ENCODE measurements at regions not wholly inside any gene's neighbourhood (a gene's known extent, or its start where the extent isn't known, plus 50 kb on each side); places are given as distances from the start of the nearest gene placed in this dataset.

GRCh38 chr19:28309070-28309469 lies 903.9 kb downstream of the UQCRFS1 start:
- TF ChIP-seq CTCF (conservative IDR thresholded peaks at IDR 0.05; ENCODE audit: low read length) (no peak), EZH2phosphoT487 (IDR thresholded peaks at IDR 0.05; ENCODE audit: borderline replicate concordance) (no peak)
- Histone ChIP-seq H3K9me3 (ENCODE audit: insufficient read depth, low read depth, low read length) (peaks cover 8% of the 10 kb centered on the region; the same call in 1 of the 2 replicates), H3K36me3 (ENCODE audit: insufficient read depth, low read length) (no peaks in the 10 kb centered on the region), H3K4me2 (ENCODE audit: low read depth, low read length, poor library complexity, severe bottlenecking) (no peak overlapping the region), H3K27me3 (ENCODE audit: insufficient read depth, low read length, poor library complexity, severe bottlenecking) (no peaks in the 10 kb centered on the region), H3F3A (ENCODE audit: low read depth) (no peaks in the 10 kb centered on the region), H3K9ac (ENCODE audit: low read depth, low read length, poor library complexity, severe bottlenecking) (no peak overlapping the region), H2AFZ (ENCODE audit: low read length) (no peak overlapping the region), H3K4me1 (ENCODE audit: insufficient read depth, low read length, poor library complexity, severe bottlenecking) (no peaks in the 10 kb centered on the region), H3K4me3 (ENCODE audit: low read length, poor library complexity, severe bottlenecking) (no peak overlapping the region), H3K79me2 (ENCODE audit: insufficient read depth, low read length) (no peaks in the 10 kb centered on the region), H3K9me2 (replicated peaks; ENCODE audit: low read depth, low read length) (no peaks in the 10 kb centered on the region), H4K20me1 (ENCODE audit: insufficient read depth, low read length, poor library complexity, severe bottlenecking) (no peaks in the 10 kb centered on the region)

DNA sequence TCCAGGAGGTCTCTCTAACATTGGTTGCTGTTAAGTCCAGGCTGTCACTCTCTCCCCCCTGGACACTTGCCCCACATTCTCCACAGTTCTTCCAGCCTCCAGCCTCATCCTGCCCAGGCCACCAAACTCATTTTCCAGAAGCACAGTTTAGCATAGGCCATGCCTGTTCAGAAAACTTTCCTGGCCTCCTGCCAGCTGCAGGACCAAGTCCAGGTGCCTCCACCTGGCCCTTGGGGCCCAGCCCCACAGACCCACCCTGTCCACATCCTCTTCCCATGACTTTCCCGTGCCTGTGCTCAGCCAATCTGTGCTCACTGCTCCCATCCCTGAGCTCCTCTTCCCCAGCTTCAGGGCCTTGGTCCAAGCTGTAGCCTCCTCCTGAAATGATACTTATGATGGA lies 905.0 kb downstream of the UQCRFS1 start:
- H3K4me3 ChIP-seq (ENCODE audit: low read length, poor library complexity, severe bottlenecking) = no peak overlapping the region
- no peaks in the 10 kb centered on the region for H3K79me2 ChIP-seq (ENCODE audit: insufficient read depth, low read length)
- TF ChIP-seq EZH2phosphoT487 (IDR thresholded peaks at IDR 0.05; ENCODE audit: borderline replicate concordance) (no peak), CTCF (conservative IDR thresholded peaks at IDR 0.05; ENCODE audit: low read length) (no peak)
- no peaks in the 10 kb centered on the region for H3K27me3 ChIP-seq (ENCODE audit: insufficient read depth, low read length, poor library complexity, severe bottlenecking)
- no peak overlapping the region for H3K9ac ChIP-seq (ENCODE audit: low read depth, low read length, poor library complexity, severe bottlenecking)
- no peaks in the 10 kb centered on the region for H3K9me2 ChIP-seq (replicated peaks; ENCODE audit: low read depth, low read length)
- no peaks in the 10 kb centered on the region for H3K36me3 ChIP-seq (ENCODE audit: insufficient read depth, low read length)
- no peak overlapping the region for H3K4me2 ChIP-seq (ENCODE audit: low read depth, low read length, poor library complexity, severe bottlenecking)
- no peaks in the 10 kb centered on the region for H3F3A ChIP-seq (ENCODE audit: low read depth)
- H4K20me1 ChIP-seq (ENCODE audit: insufficient read depth, low read length, poor library complexity, severe bottlenecking) = no peaks in the 10 kb centered on the region
- peaks cover 8% of the 10 kb centered on the region; the same call in 1 of the 2 replicates for H3K9me3 ChIP-seq (ENCODE audit: insufficient read depth, low read depth, low read length)
- no peaks in the 10 kb centered on the region for H3K4me1 ChIP-seq (ENCODE audit: insufficient read depth, low read length, poor library complexity, severe bottlenecking)
- H2AFZ ChIP-seq (ENCODE audit: low read length) = no peak overlapping the region

DNA sequence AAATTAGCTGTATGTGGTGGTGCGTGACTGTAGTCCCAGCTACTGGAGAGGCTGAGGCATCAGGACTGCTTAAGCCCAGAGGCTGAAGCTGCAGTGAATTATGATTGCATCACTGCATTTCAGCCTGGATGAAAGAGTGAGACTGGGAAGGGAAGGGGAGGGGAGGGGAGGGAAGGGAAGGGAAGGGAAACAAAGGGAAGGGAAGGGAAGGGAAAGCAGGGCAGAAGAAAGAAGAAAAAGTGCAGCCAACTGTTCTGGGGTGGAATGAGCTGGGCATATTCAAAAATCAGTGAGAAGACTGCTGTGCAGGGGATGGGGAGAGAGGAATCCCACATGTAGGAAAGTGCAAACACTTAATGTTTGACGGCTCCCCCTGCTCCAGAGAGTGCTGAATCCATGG lies 905.5 kb downstream of the UQCRFS1 start:
- Histone ChIP-seq H3K36me3 (ENCODE audit: insufficient read depth, low read length) (no peaks in the 10 kb centered on the region), H3K79me2 (ENCODE audit: insufficient read depth, low read length) (no peaks in the 10 kb centered on the region), H3K4me2 (ENCODE audit: low read depth, low read length, poor library complexity, severe bottlenecking) (no peak overlapping the region), H3K4me3 (ENCODE audit: low read length, poor library complexity, severe bottlenecking) (no peak overlapping the region), H3K27me3 (ENCODE audit: insufficient read depth, low read length, poor library complexity, severe bottlenecking) (no peaks in the 10 kb centered on the region), H4K20me1 (ENCODE audit: insufficient read depth, low read length, poor library complexity, severe bottlenecking) (no peaks in the 10 kb centered on the region), H3K9me3 (ENCODE audit: insufficient read depth, low read depth, low read length) (peaks cover 8% of the 10 kb centered on the region; the same call in 1 of the 2 replicates), H2AFZ (ENCODE audit: low read length) (no peak overlapping the region), H3K9ac (ENCODE audit: low read depth, low read length, poor library complexity, severe bottlenecking) (no peak overlapping the region), H3K9me2 (replicated peaks; ENCODE audit: low read depth, low read length) (no peaks in the 10 kb centered on the region), H3F3A (ENCODE audit: low read depth) (no peaks in the 10 kb centered on the region), H3K4me1 (ENCODE audit: insufficient read depth, low read length, poor library complexity, severe bottlenecking) (no peaks in the 10 kb centered on the region)
- no peak for TF ChIP-seq EZH2phosphoT487 (IDR thresholded peaks at IDR 0.05; ENCODE audit: borderline replicate concordance)
- no peak for TF ChIP-seq CTCF (conservative IDR thresholded peaks at IDR 0.05; ENCODE audit: low read length)

All from Loucy (cell line).